Upper lobe of left lung (tissue), 6 donors: ENCODE measurements at regions not wholly inside any gene's neighbourhood (a gene's known extent, or its start where the extent isn't known, plus 50 kb on each side); places are given as distances from the start of the nearest gene placed in this dataset.

Source experiments
- ATAC-seq, 2 donors: fragments of 200-7000 bp; cut with Tn5 transposase; one replicate each; pipeline ENCODE4 v1.9.1; 2022; ENCODE audit warnings: mild to moderate bottlenecking in 2 of 2, moderate library complexity in 2 of 2; ENCODE audit not compliant: low FRiP score in 2 of 2
- DNase-seq, 2 donors: peaks; one replicate each; pipeline ENCODE4 v3.0.0-alpha.2; 2019 to 2020
- H3K27ac ChIP-seq, 4 donors: fragments of 200-600 bp; sonication (generic); one replicate each; pipeline ENCODE4 v1.5.1; 2016 to 2019
- H3K27me3 ChIP-seq, 4 donors: fragments of 200-600 bp; sonication (generic); one replicate each; pipeline ENCODE4 v1.5.1; 2017 to 2019
- H3K36me3 ChIP-seq, 4 donors: fragments of 200-600 bp; sonication (generic); one replicate each; pipeline ENCODE4 v1.5.1; 2016 to 2019
- H3K4me1 ChIP-seq, 4 donors: fragments of 200-600 bp; sonication (generic); one replicate each; pipeline ENCODE4 v1.5.1; 2018 to 2019
- H3K4me3 ChIP-seq, 4 donors: fragments of 200-600 bp; sonication (generic); one replicate each; pipeline ENCODE4 v1.5.1; 2017 to 2019; ENCODE audit warnings: mild to moderate bottlenecking in 2 of 4, moderate library complexity in 1 of 4
- H3K9me3 ChIP-seq, 4 donors: fragments of 200-600 bp; sonication (generic); one replicate each; pipeline ENCODE4 v1.5.1; 2018 to 2019
- EP300 ChIP-seq, 4 donors: sonication (generic); formaldehyde crosslinking; IDR thresholded peaks; one replicate each; pipeline ENCODE4 v1.5.1; 2017; ENCODE audit warnings: antibody characterized with exemption in 4 of 4, control low read depth in 2 of 4
- POLR2A ChIP-seq, 4 donors: fragments of 450-650 bp; IDR thresholded peaks; one replicate each; pipeline ENCODE4 v1.5.1; 2016 to 2017; ENCODE audit warnings: antibody characterized with exemption in 4 of 4, mild to moderate bottlenecking in 2 of 4
- POLR2AphosphoS5 ChIP-seq, 2 donors: sonication (generic); formaldehyde crosslinking; IDR thresholded peaks; one replicate each; pipeline ENCODE4 v1.5.1; 2017; ENCODE audit warnings: antibody characterized with exemption in 2 of 2
- WGBS, 2 donors: methylation state at CpG; one replicate each; pipeline ENCODE4 v1.1.5; 2017 to 2018; 5-methylcytosine and 5-hydroxymethylcytosine counted together
- TF ChIP-seq, protein P1 (sequence below), 6 experiments: fragments of 450-650 bp in 4 of 6; fragments of 200-600 bp in 2 of 6; sonication (generic) in 2 of 6; IDR thresholded peaks; one replicate each; pipeline ENCODE4 v1.5.1; 2016 to 2019; ENCODE audit warnings: antibody characterized with exemption in 6 of 6
- donor health status: DM: no; HTN: no; CAD: no; lungs with moderate emphysema.
- donor health status: DM: no; HTN: yes; CAD: no; lungs with severe emphysema.

DNA sequence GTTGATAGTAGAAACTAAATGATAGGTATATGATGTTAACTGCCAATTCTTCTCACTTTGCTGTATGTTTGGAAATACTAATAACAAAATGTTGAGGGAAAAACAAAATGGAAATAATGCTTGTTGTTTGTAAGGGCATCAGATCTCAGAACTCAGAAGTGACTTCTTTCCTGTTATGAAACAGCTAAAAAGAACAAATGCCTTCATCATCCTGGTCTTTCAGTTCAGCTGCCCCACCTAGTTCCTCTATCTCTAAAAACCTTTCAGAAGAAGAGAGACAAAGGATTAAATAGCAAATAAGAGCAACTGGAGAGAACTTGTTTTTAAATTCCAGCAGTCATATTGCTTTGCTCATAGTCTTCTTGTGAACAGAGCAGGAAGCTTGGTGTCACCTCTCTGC, 345.3 kb upstream of the NCAM1 start:
- Histone ChIP-seq H3K27ac (peak overlapping the region in 2 of 4 donors; percentile 24 to 30), H3K27me3 (no peaks in the 10 kb centered on the region), H3K4me3 (no peak overlapping the region), H3K36me3 (no peaks in the 10 kb centered on the region), H3K4me1 (peaks cover 0 to 3% (median 0%) of the 10 kb centered on the region in 4 donors), H3K9me3 (no peaks in the 10 kb centered on the region)
- no peak for TF ChIP-seq POLR2AphosphoS5 (IDR thresholded peaks at IDR 0.05)
- TF ChIP-seq, protein P1, sequence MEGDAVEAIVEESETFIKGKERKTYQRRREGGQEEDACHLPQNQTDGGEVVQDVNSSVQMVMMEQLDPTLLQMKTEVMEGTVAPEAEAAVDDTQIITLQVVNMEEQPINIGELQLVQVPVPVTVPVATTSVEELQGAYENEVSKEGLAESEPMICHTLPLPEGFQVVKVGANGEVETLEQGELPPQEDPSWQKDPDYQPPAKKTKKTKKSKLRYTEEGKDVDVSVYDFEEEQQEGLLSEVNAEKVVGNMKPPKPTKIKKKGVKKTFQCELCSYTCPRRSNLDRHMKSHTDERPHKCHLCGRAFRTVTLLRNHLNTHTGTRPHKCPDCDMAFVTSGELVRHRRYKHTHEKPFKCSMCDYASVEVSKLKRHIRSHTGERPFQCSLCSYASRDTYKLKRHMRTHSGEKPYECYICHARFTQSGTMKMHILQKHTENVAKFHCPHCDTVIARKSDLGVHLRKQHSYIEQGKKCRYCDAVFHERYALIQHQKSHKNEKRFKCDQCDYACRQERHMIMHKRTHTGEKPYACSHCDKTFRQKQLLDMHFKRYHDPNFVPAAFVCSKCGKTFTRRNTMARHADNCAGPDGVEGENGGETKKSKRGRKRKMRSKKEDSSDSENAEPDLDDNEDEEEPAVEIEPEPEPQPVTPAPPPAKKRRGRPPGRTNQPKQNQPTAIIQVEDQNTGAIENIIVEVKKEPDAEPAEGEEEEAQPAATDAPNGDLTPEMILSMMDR (IDR thresholded peaks at IDR 0.05): no peak
- TF ChIP-seq POLR2A (IDR thresholded peaks at IDR 0.05): no peak
- no peak for TF ChIP-seq EP300 (IDR thresholded peaks at IDR 0.05)
- DNase-seq (no peak), ATAC-seq (no peak)

DNA sequence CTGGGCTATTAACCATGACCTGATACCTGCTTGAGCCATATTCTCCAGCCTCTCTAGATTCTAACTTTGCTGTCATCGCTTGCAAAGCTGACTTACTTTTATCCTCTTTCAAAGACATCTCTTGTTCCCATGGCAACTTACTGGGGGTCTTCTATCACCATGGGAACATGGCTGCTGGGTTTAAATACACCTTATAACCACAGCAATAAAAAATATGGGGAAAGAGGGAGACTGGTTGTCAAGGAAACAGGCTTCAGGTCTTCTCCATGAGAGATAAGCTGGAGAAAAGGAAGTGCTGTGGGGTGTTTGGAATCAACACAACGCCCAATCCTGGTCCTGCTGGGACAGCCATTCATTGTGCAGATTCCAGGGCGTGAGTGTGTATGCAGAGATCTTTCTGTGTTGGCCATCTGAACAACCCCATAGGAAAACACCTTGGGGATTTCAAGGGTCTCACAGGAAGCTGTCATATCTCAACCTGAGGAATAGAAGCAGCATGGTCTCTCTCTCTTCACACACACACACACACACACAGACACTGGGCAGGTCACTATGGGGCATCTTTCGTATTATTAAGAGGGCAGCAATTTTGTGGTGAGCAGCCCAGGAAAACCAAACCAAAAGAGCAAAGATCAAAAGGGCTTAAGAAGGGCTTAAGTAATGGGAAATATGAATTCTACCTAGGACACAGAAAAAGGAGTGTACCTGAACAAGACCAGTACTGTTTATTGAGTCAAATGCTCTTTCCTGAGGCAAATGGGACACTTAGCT, 344.7 kb upstream of the NCAM1 start:
- 72% methylated on average over 4 of the region's 4 CpGs for WGBS, 2 donors
- H3K4me1 ChIP-seq: no peaks in the 10 kb centered on the region
- H3K27ac ChIP-seq: peak overlapping the region in 2 of 4 donors; percentile 24 to 30
- no peaks in the 10 kb centered on the region for H3K36me3 ChIP-seq
- H3K9me3 ChIP-seq: no peaks in the 10 kb centered on the region
- H3K4me3 ChIP-seq: no peak overlapping the region
- TF ChIP-seq, protein P1 (IDR thresholded peaks at IDR 0.05): no peak
- no peak for TF ChIP-seq POLR2AphosphoS5 (IDR thresholded peaks at IDR 0.05)
- no peak for TF ChIP-seq POLR2A (IDR thresholded peaks at IDR 0.05)
- H3K27me3 ChIP-seq: no peaks in the 10 kb centered on the region
- ATAC-seq: no peak
- no peak for DNase-seq

DNA sequence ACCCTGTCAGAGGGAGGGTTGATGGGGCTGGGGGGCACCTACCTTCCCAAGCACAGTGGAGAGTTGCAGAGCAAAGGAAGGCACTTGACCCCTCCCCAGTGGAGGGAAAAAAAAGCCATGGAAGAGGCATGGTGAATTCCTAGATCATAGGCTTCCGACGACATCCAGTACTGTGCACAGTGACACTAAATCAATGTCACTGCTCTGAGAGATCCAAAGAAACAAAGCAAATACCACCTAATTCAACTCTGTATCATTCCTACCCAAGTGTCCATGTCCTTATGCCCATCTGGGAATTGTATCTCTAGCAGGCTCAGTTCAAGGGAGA, 344.2 kb upstream of the NCAM1 start:
- H3K27me3 ChIP-seq: no peaks in the 10 kb centered on the region
- DNase-seq (no peak), ATAC-seq (no peak)
- H3K4me1 ChIP-seq: no peaks in the 10 kb centered on the region
- no peak overlapping the region for H3K4me3 ChIP-seq
- H3K36me3 ChIP-seq: no peaks in the 10 kb centered on the region
- H3K27ac ChIP-seq: peak overlapping the region in 1 of 4 donors; percentile 11
- TF ChIP-seq, protein P1 (IDR thresholded peaks at IDR 0.05): no peak
- TF ChIP-seq EP300 (IDR thresholded peaks at IDR 0.05) (no peak), POLR2A (IDR thresholded peaks at IDR 0.05) (no peak), POLR2AphosphoS5 (IDR thresholded peaks at IDR 0.05) (no peak)
- H3K9me3 ChIP-seq: no peaks in the 10 kb centered on the region
- WGBS, 2 donors: 79% methylated on average over 2 of the region's 2 CpGs

DNA sequence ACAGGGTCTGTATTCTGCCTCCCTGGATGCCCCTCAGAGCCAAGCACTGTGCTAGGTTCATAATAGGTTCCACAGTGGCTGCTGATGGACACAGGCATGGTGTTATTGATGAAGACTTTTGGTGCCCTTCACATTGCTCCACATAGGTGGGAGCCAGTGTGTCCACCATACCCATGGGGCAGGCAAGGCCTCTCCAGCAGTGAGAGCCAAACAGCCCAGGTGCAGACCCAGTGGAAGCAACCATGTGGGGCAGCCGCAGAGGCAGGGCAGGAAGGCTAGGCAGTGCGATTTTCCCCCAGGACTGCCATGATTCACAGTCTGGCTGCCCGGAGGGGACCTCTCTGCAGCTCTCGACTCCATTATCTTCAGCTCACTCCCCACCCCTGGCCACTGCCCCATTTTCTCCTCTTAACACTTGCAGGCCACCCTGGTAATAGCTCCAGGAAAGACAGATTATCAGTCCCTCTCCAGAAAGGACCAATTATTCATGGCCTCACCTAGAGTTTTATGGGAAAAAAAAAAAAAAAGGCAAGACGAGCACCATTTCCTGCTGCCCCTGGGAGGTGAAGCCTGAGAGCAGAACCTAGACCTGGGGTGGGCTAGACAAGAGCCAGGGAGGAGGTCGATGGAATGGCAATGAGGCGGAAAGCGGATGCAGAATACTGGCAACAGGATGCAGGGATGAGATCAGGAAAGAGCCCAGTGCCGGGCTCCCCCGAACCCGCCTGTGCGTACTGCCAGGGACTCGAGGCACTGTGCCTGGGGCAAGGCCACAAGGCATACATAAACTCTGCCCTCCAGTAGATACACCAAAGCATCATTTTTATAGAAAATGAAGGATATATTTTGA, 343.0 kb upstream of the NCAM1 start:
- H3K36me3 ChIP-seq: no peaks in the 10 kb centered on the region
- TF ChIP-seq POLR2A (IDR thresholded peaks at IDR 0.05) (no peak), EP300 (IDR thresholded peaks at IDR 0.05) (no peak), POLR2AphosphoS5 (IDR thresholded peaks at IDR 0.05) (no peak)
- TF ChIP-seq, protein P1 (IDR thresholded peaks at IDR 0.05): no peak
- peak in 1 of 2 donors; percentile 29 for DNase-seq
- no peak overlapping the region for H3K4me3 ChIP-seq
- no peaks in the 10 kb centered on the region for H3K4me1 ChIP-seq
- no peaks in the 10 kb centered on the region for H3K9me3 ChIP-seq
- 77 to 79% methylated on average over 13 of the region's 13 CpGs for WGBS, 2 donors
- ATAC-seq: no peak
- H3K27ac ChIP-seq: no peak overlapping the region
- no peaks in the 10 kb centered on the region for H3K27me3 ChIP-seq
